ENCODE measurements at regions not wholly inside any gene's neighbourhood (a gene's known extent, or its start where the extent isn't known, plus 50 kb on each side); places are given as distances from the start of the nearest gene placed in this dataset.

DNA sequence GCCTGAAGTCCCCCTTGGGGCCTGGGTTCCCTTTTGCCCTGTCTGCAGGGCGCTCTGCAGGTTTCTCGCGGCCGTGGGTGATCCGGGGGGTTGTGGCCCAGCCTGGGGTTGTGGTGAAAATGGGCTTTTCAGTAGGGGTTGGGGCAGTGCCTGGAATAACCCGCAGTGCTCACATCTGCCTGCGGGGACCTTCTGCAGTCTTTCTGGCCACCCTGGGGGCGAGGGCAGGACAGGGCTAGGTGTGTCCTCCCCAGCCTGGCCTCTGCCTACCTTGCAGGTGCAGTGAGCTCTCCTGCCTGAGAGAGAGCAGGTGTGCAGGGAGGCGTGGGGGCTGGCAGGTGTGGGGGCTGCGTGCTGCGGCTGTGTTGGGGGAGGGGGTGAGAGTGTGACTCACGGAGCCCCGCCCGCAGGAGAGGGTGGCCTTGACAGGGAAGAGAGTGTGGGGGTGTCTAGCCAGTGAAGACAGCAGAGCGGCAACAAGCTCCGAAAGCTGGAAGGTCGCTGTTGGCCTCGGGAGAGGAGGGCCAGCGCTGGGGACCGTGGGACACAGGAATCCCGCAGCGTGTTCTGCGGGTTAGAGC lies 131.4 kb downstream of the MRPL36 start:
- Histone ChIP-seq H2AFZ (ENCODE audit: low read depth, low read length, poor library complexity, severe bottlenecking) (no peak overlapping the region), H3K79me2 (ENCODE audit: insufficient read depth, low read length) (no peaks in the 10 kb centered on the region), H3K9me2 (ENCODE audit: insufficient read depth) (no peaks in the 10 kb centered on the region), H4K20me1 (ENCODE audit: insufficient read depth) (no peaks in the 10 kb centered on the region), H3K27ac (ENCODE audit: low read depth, low read length) (no peak overlapping the region), H3K4me2 (ENCODE audit: low read length) (no peak overlapping the region), H3K9ac (ENCODE audit: low read length) (no peak overlapping the region), H3K9me3 (ENCODE audit: control insufficient read depth in 1 of 2, insufficient read depth in 1 of 2, low read depth in 1 of 2, low read length in 2 of 2) (no peaks in the 10 kb centered on the region), H3K27me3 (ENCODE audit: insufficient read depth, low read length) (peaks cover 6% of the 10 kb centered on the region; the same call in 1 of the 2 replicates), H3K4me3 (replicated peaks in 1 of 2; ENCODE audit: low read depth in 1 of 2, low read length in 2 of 2) (no peak overlapping the region), H3K4me1 (ENCODE audit: control insufficient read depth in 1 of 2, insufficient read depth in 2 of 2, low read length in 2 of 2) (peaks cover 6% of the 10 kb centered on the region in 2 experiments; a peak in 3 of 4 replicates), H3K36me3 (ENCODE audit: control insufficient read depth in 1 of 2, insufficient read depth in 2 of 2, low read length in 2 of 2) (no peaks in the 10 kb centered on the region)
- ChIA-PET POLR2A (no interaction called here), RAD21 (ENCODE audit: low non-redundant PET in 1 of 2, low total read pairs in 2 of 2, uncharacterized antibody in 2 of 2, unreplicated experiment in 2 of 2) (no interaction called here), CTCF (no interaction called here)
- TF ChIP-seq, protein P1, sequence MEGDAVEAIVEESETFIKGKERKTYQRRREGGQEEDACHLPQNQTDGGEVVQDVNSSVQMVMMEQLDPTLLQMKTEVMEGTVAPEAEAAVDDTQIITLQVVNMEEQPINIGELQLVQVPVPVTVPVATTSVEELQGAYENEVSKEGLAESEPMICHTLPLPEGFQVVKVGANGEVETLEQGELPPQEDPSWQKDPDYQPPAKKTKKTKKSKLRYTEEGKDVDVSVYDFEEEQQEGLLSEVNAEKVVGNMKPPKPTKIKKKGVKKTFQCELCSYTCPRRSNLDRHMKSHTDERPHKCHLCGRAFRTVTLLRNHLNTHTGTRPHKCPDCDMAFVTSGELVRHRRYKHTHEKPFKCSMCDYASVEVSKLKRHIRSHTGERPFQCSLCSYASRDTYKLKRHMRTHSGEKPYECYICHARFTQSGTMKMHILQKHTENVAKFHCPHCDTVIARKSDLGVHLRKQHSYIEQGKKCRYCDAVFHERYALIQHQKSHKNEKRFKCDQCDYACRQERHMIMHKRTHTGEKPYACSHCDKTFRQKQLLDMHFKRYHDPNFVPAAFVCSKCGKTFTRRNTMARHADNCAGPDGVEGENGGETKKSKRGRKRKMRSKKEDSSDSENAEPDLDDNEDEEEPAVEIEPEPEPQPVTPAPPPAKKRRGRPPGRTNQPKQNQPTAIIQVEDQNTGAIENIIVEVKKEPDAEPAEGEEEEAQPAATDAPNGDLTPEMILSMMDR (IDR thresholded peaks at IDR 0.05 in 2 of 3, conservative IDR thresholded peaks at IDR 0.05 in 1 of 3; ENCODE audit: borderline replicate concordance in 1 of 3, insufficient read depth in 1 of 3, low read depth in 2 of 3, low read length in 2 of 3) = no peak
- TF ChIP-seq ZNF274 (IDR thresholded peaks at IDR 0.05; ENCODE audit: low read depth, low read length) = no peak
- TF ChIP-seq, protein P2, sequence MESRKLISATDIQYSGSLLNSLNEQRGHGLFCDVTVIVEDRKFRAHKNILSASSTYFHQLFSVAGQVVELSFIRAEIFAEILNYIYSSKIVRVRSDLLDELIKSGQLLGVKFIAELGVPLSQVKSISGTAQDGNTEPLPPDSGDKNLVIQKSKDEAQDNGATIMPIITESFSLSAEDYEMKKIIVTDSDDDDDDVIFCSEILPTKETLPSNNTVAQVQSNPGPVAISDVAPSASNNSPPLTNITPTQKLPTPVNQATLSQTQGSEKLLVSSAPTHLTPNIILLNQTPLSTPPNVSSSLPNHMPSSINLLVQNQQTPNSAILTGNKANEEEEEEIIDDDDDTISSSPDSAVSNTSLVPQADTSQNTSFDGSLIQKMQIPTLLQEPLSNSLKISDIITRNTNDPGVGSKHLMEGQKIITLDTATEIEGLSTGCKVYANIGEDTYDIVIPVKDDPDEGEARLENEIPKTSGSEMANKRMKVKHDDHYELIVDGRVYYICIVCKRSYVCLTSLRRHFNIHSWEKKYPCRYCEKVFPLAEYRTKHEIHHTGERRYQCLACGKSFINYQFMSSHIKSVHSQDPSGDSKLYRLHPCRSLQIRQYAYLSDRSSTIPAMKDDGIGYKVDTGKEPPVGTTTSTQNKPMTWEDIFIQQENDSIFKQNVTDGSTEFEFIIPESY (IDR thresholded peaks at IDR 0.05; ENCODE audit: extremely low read depth, insufficient replicate concordance, low read length) = no peak
- TF ChIP-seq JUND (IDR thresholded peaks at IDR 0.05) = no peak
- TF ChIP-seq, protein P3, sequence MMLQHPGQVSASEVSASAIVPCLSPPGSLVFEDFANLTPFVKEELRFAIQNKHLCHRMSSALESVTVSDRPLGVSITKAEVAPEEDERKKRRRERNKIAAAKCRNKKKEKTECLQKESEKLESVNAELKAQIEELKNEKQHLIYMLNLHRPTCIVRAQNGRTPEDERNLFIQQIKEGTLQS (IDR thresholded peaks at IDR 0.05) = no peak
- TF ChIP-seq YY1 (IDR thresholded peaks at IDR 0.05; ENCODE audit: extremely low read depth, insufficient replicate concordance, low read depth, low read length) = no peak
- no peak for TF ChIP-seq RAD21 (IDR thresholded peaks at IDR 0.05; ENCODE audit: low read depth)
- no peak for TF ChIP-seq SRF (IDR thresholded peaks at IDR 0.05; ENCODE audit: low read depth)
- TF ChIP-seq EZH2phosphoT487 (IDR thresholded peaks at IDR 0.05; ENCODE audit: borderline replicate concordance) = no peak
- no peak for TF ChIP-seq POLR2AphosphoS5 (IDR thresholded peaks at IDR 0.05; ENCODE audit: low read depth, low read length)
- TF ChIP-seq CEBPB (IDR thresholded peaks at IDR 0.05; ENCODE audit: low read depth) = no peak
- TF ChIP-seq TCF7L2 (IDR thresholded peaks at IDR 0.05; ENCODE audit: borderline replicate concordance, extremely low read depth, insufficient read depth, insufficient read length) = no peak
- TF ChIP-seq ZFX (IDR thresholded peaks at IDR 0.05) = no peak
- no peak for TF ChIP-seq EZH2 (IDR thresholded peaks at IDR 0.05)
- no peak for TF ChIP-seq SP1 (IDR thresholded peaks at IDR 0.05; ENCODE audit: low read depth)
- no TSS peak for BruUV-seq (replicated peaks)
- ATAC-seq (peak; percentile 61), DNase-seq (ENCODE audit: low read depth, low spot score) (no peak)
- intact Hi-C loops (cut with micrococcal nuclease) = no loop called here
